Neural crest cell (in vitro differentiated cells): ENCODE measurements at regions not wholly inside any gene's neighbourhood (a gene's known extent, or its start where the extent isn't known, plus 50 kb on each side); places are given as distances from the start of the nearest gene placed in this dataset.

Experiments used
- DNase-seq: peaks from one replicate; pipeline ENCODE4 v3.0.0; 2021; ENCODE audit warnings: low read depth, mixed read lengths, low spot score
- H3K27ac Mint-ChIP-seq: one replicate; pipeline ENCODE4 v1.8.0; 2021; ENCODE audit warnings: mild to moderate bottlenecking, mixed read lengths; ENCODE audit not compliant: unreplicated experiment
- H3K27me3 Mint-ChIP-seq: 2 replicates; pipeline ENCODE4 v1.8.0; 2021; ENCODE audit warnings: low read depth, mild to moderate bottlenecking, mixed read lengths
- H3K36me3 Mint-ChIP-seq: 2 replicates; pipeline ENCODE4 v1.8.0; 2021; ENCODE audit warnings: low read depth, mild to moderate bottlenecking, mixed read lengths
- H3K4me1 Mint-ChIP-seq: 2 replicates; pipeline ENCODE4 v1.8.0; 2021; ENCODE audit warnings: mixed read lengths
- H3K4me3 Mint-ChIP-seq: one replicate; pipeline ENCODE4 v1.8.0; 2021; ENCODE audit warnings: mild to moderate bottlenecking, mixed read lengths
- H3K9me3 Mint-ChIP-seq: 2 replicates; pipeline ENCODE4 v1.8.0; 2021; ENCODE audit warnings: mixed read lengths
- CTCF ChIP-seq: fragments of 200-600 bp; sonication (generic); conservative IDR thresholded peaks from 2 replicates; pipeline ENCODE4 v1.5.0; 2021; ENCODE audit warnings: antibody characterized with exemption, mild to moderate bottlenecking

GRCh38 chr2:195001924-195002323, 655.1 kb upstream of the SLC39A10 start:
- no peaks in the 10 kb centered on the region for H3K27me3 Mint-ChIP-seq
- H3K36me3 Mint-ChIP-seq: no peaks in the 10 kb centered on the region
- H3K4me1 Mint-ChIP-seq: no peaks in the 10 kb centered on the region
- peaks cover 2% of the 10 kb centered on the region for H3K9me3 Mint-ChIP-seq
- no peak overlapping the region for H3K4me3 Mint-ChIP-seq
- no peak for TF ChIP-seq CTCF
- no peak overlapping the region for H3K27ac Mint-ChIP-seq
- DNase-seq: no peak

- DNase-seq: no peak
- Mint-ChIP-seq H3K9me3 (peaks cover 2% of the 10 kb centered on the region), H3K4me1 (no peaks in the 10 kb centered on the region), H3K4me3 (no peak overlapping the region), H3K27me3 (no peaks in the 10 kb centered on the region), H3K27ac (no peak overlapping the region), H3K36me3 (no peaks in the 10 kb centered on the region)
- TF ChIP-seq CTCF: no peak
Observed at GRCh38 chr2:194999771-195000170, 657.3 kb upstream of the SLC39A10 start.

- no peaks in the 10 kb centered on the region for H3K36me3 Mint-ChIP-seq
- no peaks in the 10 kb centered on the region for H3K27me3 Mint-ChIP-seq
Observed at GRCh38 chr2:194992648-194993047, 664.4 kb upstream of the SLC39A10 start.

GRCh38 chr2:194985258-194985657, 671.8 kb upstream of the SLC39A10 start:
- H3K4me3 Mint-ChIP-seq: no peak overlapping the region
- peaks cover 15% of the 10 kb centered on the region for H3K9me3 Mint-ChIP-seq

More at GRCh38 chr2:194992648-194993047, 664.4 kb upstream of the SLC39A10 start:
- Mint-ChIP-seq H3K27ac (no peak overlapping the region), H3K9me3 (no peaks in the 10 kb centered on the region), H3K4me3 (no peak overlapping the region), H3K4me1 (no peaks in the 10 kb centered on the region)
- DNase-seq: no peak
- TF ChIP-seq CTCF: no peak

GRCh38 chr2:194962254-194962653, 694.8 kb upstream of the SLC39A10 start:
- H3K9me3 Mint-ChIP-seq: peaks cover 3% of the 10 kb centered on the region
- H3K27ac Mint-ChIP-seq: no peak overlapping the region
- H3K4me3 Mint-ChIP-seq: no peak overlapping the region
- no peaks in the 10 kb centered on the region for H3K36me3 Mint-ChIP-seq
- DNase-seq: no peak
- TF ChIP-seq CTCF: no peak
- H3K4me1 Mint-ChIP-seq: no peaks in the 10 kb centered on the region
- no peaks in the 10 kb centered on the region for H3K27me3 Mint-ChIP-seq

More at GRCh38 chr2:194985258-194985657, 671.8 kb upstream of the SLC39A10 start:
- H3K27ac Mint-ChIP-seq: no peak overlapping the region
- no peaks in the 10 kb centered on the region for H3K4me1 Mint-ChIP-seq
- no peak for DNase-seq
- no peak for TF ChIP-seq CTCF
- peaks cover 8% of the 10 kb centered on the region for H3K36me3 Mint-ChIP-seq
- no peaks in the 10 kb centered on the region for H3K27me3 Mint-ChIP-seq

- H3K36me3 Mint-ChIP-seq: no peaks in the 10 kb centered on the region
- no peaks in the 10 kb centered on the region for H3K27me3 Mint-ChIP-seq
- TF ChIP-seq CTCF: no peak
- no peak for DNase-seq
- H3K9me3 Mint-ChIP-seq: peaks cover 2% of the 10 kb centered on the region
- no peaks in the 10 kb centered on the region for H3K4me1 Mint-ChIP-seq
- no peak overlapping the region for H3K27ac Mint-ChIP-seq
- no peak overlapping the region for H3K4me3 Mint-ChIP-seq
Observed at GRCh38 chr2:194954218-194954617, 702.8 kb upstream of the SLC39A10 start.
